Esophagus squamous epithelium (tissue), 5 donors: ENCODE measurements at regions not wholly inside any gene's neighbourhood (a gene's known extent, or its start where the extent isn't known, plus 50 kb on each side); places are given as distances from the start of the nearest gene placed in this dataset.
"Not testable (repeated sequence)": the region's sequence is repeated elsewhere in the genome, so short reads cannot be mapped to it uniquely, and the experiment has no call there.

Experiments used
- DNase-seq: peaks from one replicate; lab custom pipeline; 2025; lab: John Stamatoyannopoulos, UW
- H3K27ac ChIP-seq, 4 donors: fragments of 200-600 bp; sonication (generic); one replicate each; pipeline ENCODE4 v1.5.1; 2016 to 2019; ENCODE audit warnings: mild to moderate bottlenecking in 1 of 4
- H3K27me3 ChIP-seq, 4 donors: fragments of 200-600 bp; sonication (generic); 1 replicate in 3 of 4; 2 replicates in 1 of 4; pipeline versions ENCODE4 v1.5.1 to v1.6.0; 2017 to 2021; ENCODE audit warnings: antibody characterized with exemption in 1 of 4
- H3K36me3 ChIP-seq, 3 donors: fragments of 200-600 bp; sonication (generic); one replicate each; pipeline ENCODE4 v1.5.1; 2016 to 2019
- H3K4me1 ChIP-seq, 3 donors: fragments of 200-600 bp; sonication (generic); one replicate each; pipeline ENCODE4 v1.5.1; 2017 to 2019
- H3K4me3 ChIP-seq, 4 donors: fragments of 200-600 bp; sonication (generic); 1 replicate in 3 of 4; 2 replicates in 1 of 4; pipeline ENCODE4 v1.5.1; 2016 to 2019; ENCODE audit warnings: mild to moderate bottlenecking in 2 of 4, moderate library complexity in 1 of 4
- H3K9me3 ChIP-seq, 3 donors: fragments of 200-600 bp; sonication (generic); one replicate each; pipeline ENCODE4 v1.5.1; 2016 to 2019
- CTCF ChIP-seq, 6 experiments: fragments of 450-650 bp in 4 of 6; fragments of 200-600 bp in 2 of 6; sonication (generic) in 2 of 6; IDR thresholded peaks; one replicate each; pipeline ENCODE4 v1.5.1; 2016 to 2019; ENCODE audit warnings: antibody characterized with exemption in 6 of 6, mild to moderate bottlenecking in 4 of 6, moderate library complexity in 4 of 6
- POLR2A ChIP-seq, 4 donors: fragments of 450-650 bp; IDR thresholded peaks; one replicate each; pipeline ENCODE4 v1.6.1; 2017; ENCODE audit warnings: antibody characterized with exemption in 4 of 4, mild to moderate bottlenecking in 4 of 4, moderate library complexity in 3 of 4
- WGBS, 2 donors: methylation state at CpG; one replicate each; pipeline ENCODE4 v1.1.5; 2018; 5-methylcytosine and 5-hydroxymethylcytosine counted together
- intact Hi-C: fragments of 100-400 bp; cut with DNase I; formaldehyde crosslinking; loops from one replicate; pipeline ENCODE4 v1.15.0; 2022
- donor health status: DM: yes; HTN: yes; CAD: no.

- intact Hi-C loops: no loop called here
- 44 to 52% methylated on average over 1 of the region's 1 CpG for whole genome bisulfite sequencing, 2 donors
- no peak overlapping the region for H3K27ac ChIP-seq
Measured at GRCh38 chr13:80824229-80824628, 483.3 kb upstream of the SPRY2 start.

GRCh38 chr13:80823472-80823871 lies 482.5 kb upstream of the SPRY2 start:
- no peak for DNase-seq
- intact Hi-C loops: no loop called here
- TF ChIP-seq CTCF (IDR thresholded peaks at IDR 0.05) (no peak), POLR2A (IDR thresholded peaks at IDR 0.05) (no peak)
- no peaks in the 10 kb centered on the region for H3K9me3 ChIP-seq
- WGBS, 2 donors: 11 to 28% methylated on average over 1 of the region's 1 CpG
- H3K27ac ChIP-seq: no peak overlapping the region
- no peaks in the 10 kb centered on the region for H3K27me3 ChIP-seq
- no peak overlapping the region for H3K4me3 ChIP-seq
- no peaks in the 10 kb centered on the region for H3K4me1 ChIP-seq
- no peaks in the 10 kb centered on the region for H3K36me3 ChIP-seq

More at GRCh38 chr13:80824229-80824628, 483.3 kb upstream of the SPRY2 start:
- TF ChIP-seq CTCF (IDR thresholded peaks at IDR 0.05) (no peak), POLR2A (IDR thresholded peaks at IDR 0.05) (no peak)
- H3K36me3 ChIP-seq: no peaks in the 10 kb centered on the region
- no peaks in the 10 kb centered on the region for H3K9me3 ChIP-seq
- no peak for DNase-seq
- no peaks in the 10 kb centered on the region for H3K4me1 ChIP-seq
- no peak overlapping the region for H3K4me3 ChIP-seq
- no peaks in the 10 kb centered on the region for H3K27me3 ChIP-seq

GRCh38 chr13:80821466-80821865 lies 480.5 kb upstream of the SPRY2 start:
- H3K27ac ChIP-seq: no peak overlapping the region
- TF ChIP-seq CTCF (IDR thresholded peaks at IDR 0.05) (no peak), POLR2A (IDR thresholded peaks at IDR 0.05) (no peak)
- H3K36me3 ChIP-seq: no peaks in the 10 kb centered on the region
- intact Hi-C loops: no loop called here
- no peaks in the 10 kb centered on the region for H3K4me1 ChIP-seq
- no peak overlapping the region for H3K4me3 ChIP-seq
- DNase-seq: no peak
- peaks cover 0 to 5% (median 0%) of the 10 kb centered on the region in 3 donors for H3K9me3 ChIP-seq
- H3K27me3 ChIP-seq: no peaks in the 10 kb centered on the region

- 78 to 91% methylated on average over 1 of the region's 1 CpG for WGBS, 2 donors
- Histone ChIP-seq H3K27ac (no peak overlapping the region), H3K4me3 (no peak overlapping the region), H3K36me3 (no peaks in the 10 kb centered on the region), H3K27me3 (no peaks in the 10 kb centered on the region), H3K9me3 (peaks cover 0 to 5% (median 0%) of the 10 kb centered on the region in 3 donors), H3K4me1 (no peaks in the 10 kb centered on the region)
- TF ChIP-seq CTCF (IDR thresholded peaks at IDR 0.05) (no peak), POLR2A (IDR thresholded peaks at IDR 0.05) (no peak)
- intact Hi-C loops: no loop called here
- no peak for DNase-seq
Measured at GRCh38 chr13:80817979-80818378, 477.1 kb upstream of the SPRY2 start.

- Histone ChIP-seq H3K4me1 (no peaks in the 10 kb centered on the region), H3K27me3 (no peaks in the 10 kb centered on the region), H3K4me3 (no peak overlapping the region), H3K36me3 (no peaks in the 10 kb centered on the region), H3K27ac (no peak overlapping the region), H3K9me3 (peaks cover 0 to 5% (median 0%) of the 10 kb centered on the region in 3 donors)
- no peak for DNase-seq
- TF ChIP-seq CTCF (IDR thresholded peaks at IDR 0.05) (no peak), POLR2A (IDR thresholded peaks at IDR 0.05) (no peak)
- intact Hi-C loops: no loop called here
Measured at GRCh38 chr13:80814541-80814940, 473.6 kb upstream of the SPRY2 start.

- H3K9me3 ChIP-seq, H3K27ac ChIP-seq, H3K27me3 ChIP-seq, intact Hi-C loops, H3K36me3 ChIP-seq, H3K4me3 ChIP-seq, H3K4me1 ChIP-seq, DNase-seq: not testable (repeated sequence)
- 84 to 96% methylated on average over 4 of the region's 4 CpGs for WGBS, 2 donors
Measured at GRCh38 chr13:80810294-80810693, 469.4 kb upstream of the SPRY2 start.
